IPS DF 19.7 (cell line): ENCODE measurements at regions not wholly inside any gene's neighbourhood (a gene's known extent, or its start where the extent isn't known, plus 50 kb on each side); places are given as distances from the start of the nearest gene placed in this dataset.

Experiments
- DNase-seq: peaks from one replicate; pipeline ENCODE4 v3.0.0-alpha.2; 2013; ENCODE audit warnings: low read depth, low spot score

GRCh38 chr20:51097351-51098120, 74.6 kb upstream of the KCNG1 start:
- DNase-seq, result no peak

DNA sequence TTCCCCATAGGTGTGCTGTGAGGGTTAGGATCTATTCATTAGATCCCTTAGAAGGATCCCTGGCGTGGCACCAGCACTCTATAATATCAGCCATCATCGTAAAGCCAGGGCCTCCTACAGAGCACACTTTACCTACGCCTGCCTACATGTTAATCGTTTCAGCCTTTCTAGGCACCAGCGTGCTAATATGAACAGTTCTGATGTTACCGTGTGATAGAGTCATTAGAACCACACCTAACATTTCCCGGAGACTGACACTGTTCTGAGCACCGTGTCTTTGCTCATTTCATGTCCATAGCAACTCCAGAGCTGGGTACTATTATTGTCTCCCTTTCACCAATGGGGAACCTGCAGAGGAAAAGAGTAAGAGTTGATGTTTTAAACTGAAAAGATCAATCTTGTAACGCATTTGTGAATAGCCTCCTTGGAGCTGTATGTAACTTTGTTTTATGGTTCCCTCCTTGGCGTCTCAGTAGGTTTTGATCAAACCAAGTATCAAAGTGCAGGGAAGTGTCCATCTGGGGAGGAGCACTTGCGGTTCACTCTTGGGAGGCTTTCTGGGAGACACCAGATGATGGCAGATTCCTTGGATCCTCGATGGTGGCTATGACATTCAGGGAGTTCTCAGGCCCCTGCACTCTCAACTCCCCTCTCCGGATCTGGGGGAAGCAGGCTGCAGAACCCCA, 73.8 kb upstream of the KCNG1 start:
- no peak for DNase-seq

GRCh38 chr20:51095633-51096521, 73.0 kb upstream of the KCNG1 start:
- no peak for DNase-seq

GRCh38 chr20:51094221-51094620, 71.3 kb upstream of the KCNG1 start:
- DNase-seq, result no peak

DNA sequence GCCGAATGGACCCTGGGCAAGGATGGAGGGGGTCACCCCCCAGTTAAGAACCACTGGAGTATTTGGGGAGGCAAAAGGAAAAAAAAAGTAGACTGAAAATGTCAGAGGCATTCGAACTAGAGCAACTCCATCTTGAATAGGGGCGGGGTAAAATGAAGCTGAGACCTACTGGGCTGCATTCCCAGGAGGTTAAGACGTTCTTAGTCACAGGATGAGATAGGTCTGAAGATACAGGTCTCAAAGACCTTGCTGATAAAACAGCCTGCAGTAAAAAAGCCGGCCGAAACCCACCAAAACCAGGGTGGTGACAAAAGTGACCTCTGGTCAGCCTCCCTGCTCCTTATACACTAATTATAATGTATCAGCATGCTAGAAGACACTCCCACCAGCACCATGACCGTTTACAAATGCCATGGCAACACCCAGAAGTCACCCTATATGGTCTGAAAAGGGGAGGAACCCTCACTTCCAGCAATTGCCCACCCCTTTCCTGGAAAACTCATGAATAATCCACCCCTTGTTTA, 70.4 kb upstream of the KCNG1 start:
- no peak for DNase-seq

GRCh38 chr20:51092338-51092737, 69.4 kb upstream of the KCNG1 start:
- DNase-seq, result no peak

DNA sequence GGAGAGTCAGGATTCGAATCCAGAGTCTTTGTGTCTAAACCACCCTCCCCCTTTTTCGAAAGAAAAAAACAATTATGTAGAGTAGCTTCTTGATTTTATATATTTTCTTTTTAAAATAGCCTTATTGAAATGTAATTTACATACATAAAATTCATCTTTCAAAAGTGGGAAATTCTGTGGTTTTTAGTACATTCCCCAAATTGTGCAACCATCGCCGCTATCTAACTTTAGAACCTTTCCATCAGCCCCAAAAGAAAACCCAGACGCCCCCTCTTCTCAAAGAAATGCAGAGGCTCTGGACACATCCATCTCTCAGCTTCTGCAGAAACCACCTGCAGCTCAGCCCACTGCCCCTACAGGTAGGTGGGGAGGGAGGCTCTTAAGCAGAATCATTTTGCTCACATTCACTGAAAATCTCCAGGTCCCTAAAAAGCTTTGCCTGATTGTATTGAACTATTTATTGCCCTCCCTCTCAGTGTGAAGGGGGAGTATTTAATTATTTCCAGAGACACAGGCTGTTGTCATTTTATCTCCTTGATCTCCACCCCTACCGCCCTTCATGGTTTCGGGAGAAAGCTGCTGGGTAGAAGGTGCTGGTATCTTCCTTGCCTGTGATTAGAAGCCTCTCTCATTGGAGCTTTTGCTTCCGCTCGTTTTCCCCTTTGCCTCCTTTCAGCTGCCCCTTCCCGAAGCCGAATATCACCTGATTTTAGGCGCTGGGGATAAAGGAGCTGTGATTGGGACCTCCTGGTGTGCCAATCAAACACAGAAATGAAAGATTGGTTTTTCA, 68.7 kb upstream of the KCNG1 start:
- no peak for DNase-seq

DNA sequence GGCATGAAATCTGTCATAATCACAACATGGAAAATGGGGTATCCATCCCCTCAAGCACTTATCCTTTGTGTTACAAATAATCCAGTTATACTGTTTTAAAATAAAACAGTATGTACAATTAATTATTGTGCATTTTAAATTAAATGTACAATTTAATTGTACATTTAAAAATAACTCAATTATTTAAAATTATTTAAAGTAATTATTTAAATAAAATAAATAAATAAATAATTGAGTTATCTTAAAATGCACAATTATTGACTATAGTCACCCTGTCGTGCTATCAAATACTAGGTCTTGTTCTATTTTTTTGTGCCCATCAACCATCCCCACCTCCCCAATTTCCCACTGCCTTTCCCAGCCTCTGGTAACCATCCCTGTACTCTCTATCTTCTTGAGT, 66.9 kb upstream of the KCNG1 start:
- no peak for DNase-seq

- DNase-seq, result no peak
These were observed 66.4 kb upstream of the KCNG1 start for GRCh38 chr20:51089272-51089781.

DNA sequence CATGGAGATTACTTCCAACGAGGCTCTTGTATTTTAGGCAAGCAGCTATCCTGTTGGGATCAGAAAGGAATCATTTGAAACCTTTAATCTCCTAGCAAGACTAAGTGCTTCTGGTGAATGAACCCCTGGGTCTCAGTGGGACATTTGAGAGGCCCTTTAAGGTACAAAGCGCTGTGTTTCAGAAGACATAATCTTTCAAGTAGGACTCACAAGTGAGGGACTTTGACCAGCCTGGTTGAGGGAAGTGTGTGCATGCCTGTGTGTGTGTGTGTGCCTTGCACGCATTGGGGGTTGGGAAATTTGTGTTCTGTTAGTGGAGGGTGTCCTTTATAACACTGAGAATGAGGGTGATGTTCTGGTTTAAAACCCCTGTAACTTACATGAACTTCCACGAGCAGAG, 64.4 kb upstream of the KCNG1 start:
- DNase-seq, result no peak

DNA sequence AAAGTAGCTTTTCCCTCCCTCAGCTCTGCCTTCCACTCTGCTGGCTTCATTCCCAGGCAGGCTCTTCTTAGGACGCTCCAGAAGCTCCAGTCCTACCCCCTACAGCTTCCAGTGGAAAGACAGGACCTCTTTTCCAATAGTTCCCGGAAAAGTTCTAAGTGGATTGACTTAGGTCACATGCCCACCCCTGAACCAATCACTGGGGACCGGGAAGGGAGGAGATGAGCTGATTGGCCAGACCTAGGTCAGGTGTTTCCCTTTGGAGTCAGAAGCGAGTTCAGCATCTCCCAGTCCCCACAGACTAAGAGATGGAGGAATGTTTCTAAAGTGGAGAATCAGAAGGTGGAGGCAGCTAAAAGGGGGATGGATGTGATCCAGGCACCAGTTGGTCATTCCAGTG, 62.9 kb upstream of the KCNG1 start:
- no peak for DNase-seq

GRCh38 chr20:51084593-51085377, 61.9 kb upstream of the KCNG1 start:
- DNase-seq, result no peak

- DNase-seq, result no peak
These were observed 60.5 kb upstream of the KCNG1 start for GRCh38 chr20:51083447-51083846.

- DNase-seq, result no peak
These were observed 60.1 kb upstream of the KCNG1 start for GRCh38 chr20:51082988-51083387.

DNA sequence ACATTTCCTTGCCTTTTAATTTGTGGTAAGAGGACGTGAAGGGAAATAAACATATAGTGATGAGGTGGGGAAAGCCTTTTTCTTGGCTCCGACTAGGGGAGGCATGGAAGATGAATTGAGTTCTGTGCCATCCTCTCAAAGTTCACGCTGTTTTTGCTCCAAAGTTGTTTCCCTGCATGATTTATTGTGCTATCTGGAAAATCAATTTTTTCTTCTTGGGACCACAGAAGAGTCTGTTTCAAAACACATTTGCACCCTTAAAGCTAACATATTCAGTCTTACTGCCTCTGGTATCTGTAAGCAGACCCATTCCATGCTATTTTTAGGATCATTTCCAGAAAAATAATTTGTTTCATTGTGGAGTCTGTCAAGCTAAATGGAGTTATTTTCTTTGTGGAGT, 57.6 kb upstream of the KCNG1 start:
- DNase-seq, result no peak

GRCh38 chr20:51079488-51079887, 56.6 kb upstream of the KCNG1 start:
- DNase-seq, result no peak

DNA sequence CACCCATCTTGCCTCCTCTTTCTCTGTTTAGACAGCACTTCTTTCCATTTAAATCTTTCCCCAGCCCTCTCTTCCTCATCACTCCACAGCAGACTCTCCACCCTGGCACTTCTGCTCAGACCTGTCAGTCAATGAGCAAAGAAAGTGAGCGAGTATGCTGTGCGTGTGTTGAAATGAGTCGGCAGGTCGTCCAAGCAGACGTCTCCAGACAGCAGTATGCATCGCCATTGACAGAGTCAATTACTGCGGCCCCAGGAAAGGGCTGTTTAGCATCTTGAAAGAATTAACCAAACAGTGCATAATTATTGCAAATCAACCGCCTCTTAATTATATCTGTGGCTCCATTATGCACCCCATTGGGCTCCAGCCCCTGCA, 54.8 kb upstream of the KCNG1 start:
- DNase-seq, result no peak

GRCh38 chr20:51076786-51077685, 54.1 kb upstream of the KCNG1 start:
- no peak for DNase-seq

DNA sequence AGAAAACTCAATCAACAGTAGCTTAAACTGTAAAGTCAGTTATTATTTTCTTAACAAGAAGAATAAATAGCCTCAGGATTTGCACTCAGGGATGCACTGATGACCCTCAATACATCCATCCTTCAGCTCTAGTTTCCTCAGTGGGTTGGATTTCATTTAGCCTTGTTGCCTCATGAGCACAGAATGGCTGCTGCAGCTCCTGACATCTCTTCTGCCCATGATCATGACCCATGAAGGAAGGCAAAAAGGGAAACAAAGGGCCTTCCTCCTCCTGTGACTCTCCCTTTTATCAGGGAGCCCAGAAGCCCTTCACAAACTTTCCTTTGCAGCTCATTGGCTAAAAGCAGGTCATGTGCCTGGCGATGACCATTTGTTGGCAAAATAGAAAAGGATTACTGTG, 51.2 kb upstream of the KCNG1 start:
- DNase-seq, result no peak
